ENCODE measurements at regions not wholly inside any gene's neighbourhood (a gene's known extent, or its start where the extent isn't known, plus 50 kb on each side); places are given as distances from the start of the nearest gene placed in this dataset.

DNA sequence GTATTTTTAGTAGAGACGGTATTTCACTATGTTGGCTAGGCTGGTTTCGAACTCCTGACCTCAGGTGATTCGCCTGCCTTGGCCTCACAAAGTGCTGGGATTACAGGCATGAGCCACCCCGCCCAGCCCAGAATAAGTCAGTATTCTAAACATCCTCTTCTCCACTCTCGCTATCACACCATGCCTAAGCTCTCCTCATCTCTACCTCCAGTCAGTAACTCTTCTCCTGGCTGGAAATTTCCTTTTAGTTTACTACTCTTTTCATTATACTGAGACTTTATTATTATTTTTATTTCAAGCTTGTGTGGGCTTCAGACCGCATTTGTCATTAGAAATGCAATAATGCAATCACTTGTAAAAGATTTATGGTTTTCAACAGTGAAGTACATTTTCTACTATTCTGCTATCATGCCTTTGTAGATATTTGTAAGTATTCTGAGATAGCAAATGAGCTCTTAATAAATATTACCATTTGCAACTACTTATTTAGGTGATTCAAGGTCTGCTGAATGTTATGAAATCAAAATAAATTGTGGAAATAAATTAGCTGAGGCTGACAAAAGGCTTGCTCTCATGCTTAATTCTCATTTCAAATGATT is 617.3 kb upstream of the GOT2 start:
- intact Hi-C loops (cut with micrococcal nuclease), result no loop called here
- TF ChIP-seq, protein P1, sequence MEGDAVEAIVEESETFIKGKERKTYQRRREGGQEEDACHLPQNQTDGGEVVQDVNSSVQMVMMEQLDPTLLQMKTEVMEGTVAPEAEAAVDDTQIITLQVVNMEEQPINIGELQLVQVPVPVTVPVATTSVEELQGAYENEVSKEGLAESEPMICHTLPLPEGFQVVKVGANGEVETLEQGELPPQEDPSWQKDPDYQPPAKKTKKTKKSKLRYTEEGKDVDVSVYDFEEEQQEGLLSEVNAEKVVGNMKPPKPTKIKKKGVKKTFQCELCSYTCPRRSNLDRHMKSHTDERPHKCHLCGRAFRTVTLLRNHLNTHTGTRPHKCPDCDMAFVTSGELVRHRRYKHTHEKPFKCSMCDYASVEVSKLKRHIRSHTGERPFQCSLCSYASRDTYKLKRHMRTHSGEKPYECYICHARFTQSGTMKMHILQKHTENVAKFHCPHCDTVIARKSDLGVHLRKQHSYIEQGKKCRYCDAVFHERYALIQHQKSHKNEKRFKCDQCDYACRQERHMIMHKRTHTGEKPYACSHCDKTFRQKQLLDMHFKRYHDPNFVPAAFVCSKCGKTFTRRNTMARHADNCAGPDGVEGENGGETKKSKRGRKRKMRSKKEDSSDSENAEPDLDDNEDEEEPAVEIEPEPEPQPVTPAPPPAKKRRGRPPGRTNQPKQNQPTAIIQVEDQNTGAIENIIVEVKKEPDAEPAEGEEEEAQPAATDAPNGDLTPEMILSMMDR (IDR thresholded peaks at IDR 0.05; ENCODE audit: unreplicated experiment), result no peak
- Mint-ChIP-seq H3K4me1 (ENCODE audit: insufficient read depth, unreplicated experiment) (no peaks in the 10 kb centered on the region), H3K27me3 (ENCODE audit: insufficient read depth, unreplicated experiment) (no peaks in the 10 kb centered on the region), H3K4me3 (ENCODE audit: unreplicated experiment) (no peak overlapping the region), H3K27ac (ENCODE audit: low read depth, unreplicated experiment) (no peak overlapping the region), H3K36me3 (ENCODE audit: insufficient read depth, unreplicated experiment) (no peaks in the 10 kb centered on the region), H3K9me3 (ENCODE audit: unreplicated experiment) (no peaks in the 10 kb centered on the region)
- ChIA-PET POLR2A (interaction anchor here (0.6 kb wide), 1 partner anchor 471 kb away, joined by 4 read pairs; no protein-coding TSS in a partner anchor), CTCF (no interaction called here)
- DNase-seq (ENCODE audit: unreplicated experiment), result no peak
- no TSS peak for BruUV-seq (replicated peaks)

DNA sequence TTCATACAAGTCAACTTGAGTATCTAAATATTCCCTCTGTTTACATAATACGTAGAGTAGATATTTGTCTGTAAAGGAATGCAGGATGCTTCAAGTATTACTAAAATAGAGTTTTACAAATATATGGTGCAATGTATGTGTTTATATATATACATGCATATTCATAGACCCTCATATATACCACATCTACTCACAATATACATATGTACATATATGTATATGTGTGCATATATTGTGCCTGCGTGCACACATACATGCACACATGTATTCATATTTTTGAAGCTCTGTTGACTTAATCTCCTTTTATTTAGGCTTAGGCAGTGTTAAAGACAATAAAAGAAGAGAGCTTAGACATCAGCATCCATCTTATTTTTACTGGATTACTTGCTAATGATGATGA is 616.6 kb upstream of the GOT2 start:
- H3K4me1 Mint-ChIP-seq (ENCODE audit: insufficient read depth, unreplicated experiment), result no peaks in the 10 kb centered on the region
- no peaks in the 10 kb centered on the region for H3K36me3 Mint-ChIP-seq (ENCODE audit: insufficient read depth, unreplicated experiment)
- H3K27me3 Mint-ChIP-seq (ENCODE audit: insufficient read depth, unreplicated experiment), result no peaks in the 10 kb centered on the region
- no peaks in the 10 kb centered on the region for H3K9me3 Mint-ChIP-seq (ENCODE audit: unreplicated experiment)
- intact Hi-C loops (cut with micrococcal nuclease), result no loop called here
- H3K27ac Mint-ChIP-seq (ENCODE audit: low read depth, unreplicated experiment), result no peak overlapping the region
- POLR2A ChIA-PET, result no interaction called here
- TF ChIP-seq, protein P1 (IDR thresholded peaks at IDR 0.05; ENCODE audit: unreplicated experiment), result no peak
- H3K4me3 Mint-ChIP-seq (ENCODE audit: unreplicated experiment), result no peak overlapping the region
- no TSS peak for BruUV-seq (replicated peaks)
- DNase-seq (ENCODE audit: unreplicated experiment), result no peak
- CTCF ChIA-PET, result interaction anchor here (0.7 kb wide), 1 partner anchor 89 kb away, joined by 3 read pairs; no protein-coding TSS in a partner anchor

DNA sequence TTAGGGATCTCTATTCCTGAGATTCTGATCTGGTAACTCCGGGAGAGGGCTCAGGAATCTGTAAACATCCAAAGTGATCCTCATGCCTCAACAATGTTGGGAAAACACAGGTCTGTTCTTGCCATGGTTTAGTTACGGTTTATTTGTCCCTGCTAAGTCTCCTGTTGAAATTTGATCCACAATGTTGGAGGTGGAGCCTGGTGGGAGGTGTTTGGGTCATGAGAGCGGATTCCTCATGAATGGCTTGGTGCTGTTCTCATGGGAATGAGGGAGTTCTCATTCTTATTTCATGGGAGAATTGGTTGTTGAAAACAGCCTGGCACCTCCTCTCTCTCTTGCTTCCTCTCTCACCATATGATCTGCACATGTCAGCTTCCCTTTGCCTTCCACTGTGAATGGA is 608.6 kb upstream of the GOT2 start:
- DNase-seq (ENCODE audit: unreplicated experiment), result no peak
- no peaks in the 10 kb centered on the region for H3K27me3 Mint-ChIP-seq (ENCODE audit: insufficient read depth, unreplicated experiment)
- TF ChIP-seq, protein P1 (IDR thresholded peaks at IDR 0.05; ENCODE audit: unreplicated experiment), result no peak
- no peaks in the 10 kb centered on the region for H3K36me3 Mint-ChIP-seq (ENCODE audit: insufficient read depth, unreplicated experiment)
- ChIA-PET CTCF (no interaction called here), POLR2A (no interaction called here)
- intact Hi-C loops (cut with micrococcal nuclease), result no loop called here
- no peaks in the 10 kb centered on the region for H3K4me1 Mint-ChIP-seq (ENCODE audit: insufficient read depth, unreplicated experiment)
- H3K4me3 Mint-ChIP-seq (ENCODE audit: unreplicated experiment), result no peak overlapping the region
- no peak overlapping the region for H3K27ac Mint-ChIP-seq (ENCODE audit: low read depth, unreplicated experiment)
- H3K9me3 Mint-ChIP-seq (ENCODE audit: unreplicated experiment), result no peaks in the 10 kb centered on the region
- no TSS peak for BruUV-seq (replicated peaks)

DNA sequence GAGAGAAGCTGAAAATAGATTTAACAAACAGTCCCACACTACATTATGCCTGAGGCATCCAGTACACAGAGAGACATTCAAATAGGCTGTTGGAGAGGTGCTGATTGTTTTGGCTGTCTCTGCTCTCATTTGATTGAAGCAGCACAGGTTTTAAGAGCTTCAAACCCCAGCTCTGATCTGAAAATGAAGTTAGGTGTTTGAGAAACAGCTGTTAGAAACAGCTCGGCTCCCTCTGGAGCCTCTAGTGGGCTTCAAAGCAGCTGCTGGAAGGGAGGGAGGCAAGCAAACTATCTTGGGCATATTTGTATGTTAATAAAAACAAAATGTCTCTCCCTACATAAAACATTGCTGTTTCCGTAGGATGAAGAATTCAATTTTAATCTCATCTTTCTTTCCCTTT is 607.3 kb upstream of the GOT2 start:
- ChIA-PET POLR2A (no interaction called here), CTCF (interaction anchor here (0.6 to 1.0 kb wide), 3 partner anchors 9 to 1841 kb away, joined by 3 to 4 read pairs (median 3); no protein-coding TSS in a partner anchor)
- Mint-ChIP-seq H3K36me3 (ENCODE audit: insufficient read depth, unreplicated experiment) (no peaks in the 10 kb centered on the region), H3K27ac (ENCODE audit: low read depth, unreplicated experiment) (no peak overlapping the region), H3K4me1 (ENCODE audit: insufficient read depth, unreplicated experiment) (no peaks in the 10 kb centered on the region), H3K27me3 (ENCODE audit: insufficient read depth, unreplicated experiment) (no peaks in the 10 kb centered on the region), H3K4me3 (ENCODE audit: unreplicated experiment) (no peak overlapping the region), H3K9me3 (ENCODE audit: unreplicated experiment) (no peaks in the 10 kb centered on the region)
- DNase-seq (ENCODE audit: unreplicated experiment), result no peak
- BruUV-seq (replicated peaks), result no TSS peak
- TF ChIP-seq, protein P1 (IDR thresholded peaks at IDR 0.05; ENCODE audit: unreplicated experiment), result no peak
- intact Hi-C loops (cut with micrococcal nuclease), result no loop called here
